NT2/D1 (cell line): ENCODE measurements at regions not wholly inside any gene's neighbourhood (a gene's known extent, or its start where the extent isn't known, plus 50 kb on each side); places are given as distances from the start of the nearest gene placed in this dataset.

ENCODE experiments used
- YY1 ChIP-seq: IDR thresholded peaks from 2 replicates; pipeline ENCODE4 v1.6.1; 2011; ENCODE audit not compliant: insufficient read length, insufficient read depth
- ZNF274 ChIP-seq: IDR thresholded peaks from 2 replicates; pipeline ENCODE4 v1.6.1; 2011; ENCODE audit warnings: mild to moderate bottlenecking, low read depth, low read length

DNA sequence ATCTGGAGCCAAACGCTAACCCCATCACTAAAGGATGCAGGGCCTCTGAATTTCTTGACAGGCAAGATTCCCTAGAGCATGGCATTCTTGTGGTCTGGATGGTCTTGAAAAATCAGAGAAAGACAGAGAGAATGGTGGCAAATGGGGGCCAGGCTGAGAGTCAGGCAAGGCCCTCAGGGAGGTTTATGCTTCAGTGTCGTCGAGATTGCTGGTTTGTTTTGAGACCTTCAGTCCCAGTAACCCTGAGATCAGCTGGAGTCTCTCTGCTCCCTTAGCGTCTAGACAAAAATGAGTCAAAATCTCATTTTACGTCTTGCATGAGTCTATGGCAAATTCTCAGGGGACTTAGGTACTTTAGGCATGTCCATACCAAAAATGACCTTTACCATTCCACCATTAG, 539.3 kb downstream of the SOX6 start:
- TF ChIP-seq ZNF274 (no peak), YY1 (no peak)
